Osteocyte (in vitro differentiated cells): ENCODE measurements at regions not wholly inside any gene's neighbourhood (a gene's known extent, or its start where the extent isn't known, plus 50 kb on each side); places are given as distances from the start of the nearest gene placed in this dataset.
"Not testable (repeated sequence)": the region's sequence is repeated elsewhere in the genome, so short reads cannot be mapped to it uniquely, and the experiment has no call there.

ENCODE experiments used
- DNase-seq: peaks from one replicate; pipeline ENCODE4 v3.0.0; 2021; ENCODE audit warnings: mixed read lengths; ENCODE audit not compliant: unreplicated experiment; ENCODE audit errors: extremely low spot score
- H3K27ac Mint-ChIP-seq: one replicate; pipeline ENCODE4 v1.8.0; 2021; ENCODE audit warnings: mild to moderate bottlenecking, mixed read lengths; ENCODE audit not compliant: unreplicated experiment
- H3K27me3 Mint-ChIP-seq: one replicate; pipeline ENCODE4 v1.8.0; 2021; ENCODE audit warnings: mixed read lengths; ENCODE audit not compliant: unreplicated experiment
- H3K36me3 Mint-ChIP-seq: one replicate; pipeline ENCODE4 v1.8.0; 2021; ENCODE audit warnings: mixed read lengths; ENCODE audit not compliant: unreplicated experiment
- H3K4me1 Mint-ChIP-seq: one replicate; pipeline ENCODE4 v1.8.0; 2021; ENCODE audit warnings: mixed read lengths; ENCODE audit not compliant: unreplicated experiment
- H3K4me3 Mint-ChIP-seq: one replicate; pipeline ENCODE4 v1.8.0; 2021; ENCODE audit warnings: mild to moderate bottlenecking, moderate library complexity, mixed read lengths; ENCODE audit not compliant: unreplicated experiment
- H3K9me3 Mint-ChIP-seq: one replicate; pipeline ENCODE4 v1.8.0; 2021; ENCODE audit warnings: mixed read lengths; ENCODE audit not compliant: unreplicated experiment
- CTCF ChIP-seq: fragments of 200-600 bp; sonication (generic); IDR thresholded peaks from 2 replicates; pipeline ENCODE4 v1.5.0; 2021; ENCODE audit warnings: antibody characterized with exemption, mild to moderate bottlenecking, moderate library complexity

DNA sequence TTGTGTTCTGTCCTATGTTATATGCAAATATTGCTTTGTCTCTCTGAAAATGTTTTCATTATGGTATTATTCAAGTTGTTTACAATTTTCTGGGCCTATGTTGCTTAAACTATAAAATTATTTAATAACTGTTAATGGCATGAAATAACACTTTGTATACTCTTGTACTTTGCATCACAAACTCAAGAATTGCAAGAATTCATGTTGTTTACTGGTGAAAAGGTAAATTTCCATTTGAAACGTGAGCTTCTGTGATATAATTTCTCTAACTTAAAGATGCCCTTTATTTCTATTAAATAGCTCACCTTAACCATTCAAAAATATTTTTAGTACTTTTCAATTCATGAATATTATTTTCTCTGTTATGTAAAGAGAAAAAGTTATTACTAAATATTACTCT lies 1504.2 kb downstream of the SUCLG1 start:
- no peak overlapping the region for H3K4me3 Mint-ChIP-seq
- TF ChIP-seq CTCF, result no peak
- no peaks in the 10 kb centered on the region for H3K9me3 Mint-ChIP-seq
- H3K36me3 Mint-ChIP-seq, result no peaks in the 10 kb centered on the region
- no peaks in the 10 kb centered on the region for H3K4me1 Mint-ChIP-seq
- no peak overlapping the region for H3K27ac Mint-ChIP-seq
- no peak for DNase-seq
- H3K27me3 Mint-ChIP-seq, result peaks cover 19% of the 10 kb centered on the region

- Mint-ChIP-seq H3K4me3 (no peak overlapping the region), H3K4me1 (no peaks in the 10 kb centered on the region), H3K9me3 (no peaks in the 10 kb centered on the region), H3K36me3 (no peaks in the 10 kb centered on the region), H3K27me3 (peaks cover 11% of the 10 kb centered on the region), H3K27ac (no peak overlapping the region)
- no peak for TF ChIP-seq CTCF
- DNase-seq, result no peak
Measured at GRCh38 chr2:82939211-82939610, 1519.9 kb downstream of the SUCLG1 start.

DNA sequence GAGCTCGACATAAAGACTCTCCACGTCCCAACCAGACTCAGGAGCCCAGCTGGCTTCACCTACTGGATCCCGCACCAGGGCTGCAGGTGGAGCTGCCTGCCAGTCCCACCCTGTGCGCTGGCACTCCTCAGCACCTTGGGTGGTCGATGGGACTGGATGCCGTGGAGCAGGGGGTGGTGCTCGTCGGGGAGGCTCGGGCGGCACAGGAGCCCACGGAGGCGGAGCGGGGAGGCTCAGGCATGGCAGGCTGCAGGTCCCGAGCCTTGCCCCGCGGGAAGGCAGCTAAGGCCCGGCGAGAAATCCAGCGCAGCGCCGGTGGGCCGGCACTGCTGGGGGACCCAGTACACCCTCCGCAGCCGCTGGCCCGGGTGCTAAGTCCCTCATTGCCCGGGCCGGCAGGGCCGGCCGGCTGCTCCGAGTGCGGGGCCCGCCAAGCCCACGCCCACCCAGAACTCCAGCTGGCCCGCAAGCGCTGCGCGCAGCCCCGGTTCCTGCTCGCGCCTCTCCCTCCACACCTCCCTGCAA lies 1520.7 kb downstream of the SUCLG1 start:
- not testable (repeated sequence) for H3K36me3 Mint-ChIP-seq, H3K9me3 Mint-ChIP-seq, H3K4me1 Mint-ChIP-seq, H3K27ac Mint-ChIP-seq, H3K4me3 Mint-ChIP-seq
- H3K27me3 Mint-ChIP-seq, result peaks cover 11% of the 10 kb centered on the region
- peak; percentile 78 for DNase-seq

GRCh38 chr2:82913566-82913965 lies 1545.5 kb downstream of the SUCLG1 start:
- TF ChIP-seq CTCF, result no peak
- H3K4me1 Mint-ChIP-seq, result no peaks in the 10 kb centered on the region

DNA sequence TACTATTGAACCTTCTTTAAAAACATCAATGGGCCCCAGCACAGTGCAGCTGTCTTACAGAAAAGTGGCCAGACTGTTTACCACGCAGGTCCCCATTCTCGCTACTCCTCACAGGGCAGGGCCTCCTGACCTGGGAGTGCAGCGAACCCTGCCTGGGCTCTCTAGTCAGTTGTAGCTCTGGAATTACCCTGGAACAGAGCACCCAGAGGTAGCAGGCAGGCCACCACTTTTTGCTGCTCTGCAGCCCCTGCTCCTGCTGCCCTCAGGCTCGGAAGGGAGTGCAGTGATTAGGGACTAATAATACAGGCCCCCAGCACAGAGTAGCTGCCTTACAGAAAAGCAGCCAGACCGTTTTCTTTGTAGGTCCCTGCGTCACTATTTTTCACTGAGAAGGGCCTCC lies 1563.0 kb downstream of the SUCLG1 start:
- DNase-seq, result no peak
- Mint-ChIP-seq H3K4me1 (no peaks in the 10 kb centered on the region), H3K9me3 (no peaks in the 10 kb centered on the region), H3K27ac (no peak overlapping the region), H3K27me3 (peaks cover 27% of the 10 kb centered on the region), H3K4me3 (no peak overlapping the region), H3K36me3 (no peaks in the 10 kb centered on the region)
- TF ChIP-seq CTCF, result no peak

More at GRCh38 chr2:82913566-82913965, 1545.5 kb downstream of the SUCLG1 start:
- Mint-ChIP-seq H3K4me3 (no peak overlapping the region), H3K36me3 (no peaks in the 10 kb centered on the region), H3K27ac (no peak overlapping the region), H3K9me3 (no peaks in the 10 kb centered on the region), H3K27me3 (peaks cover 11% of the 10 kb centered on the region)
- DNase-seq, result no peak

DNA sequence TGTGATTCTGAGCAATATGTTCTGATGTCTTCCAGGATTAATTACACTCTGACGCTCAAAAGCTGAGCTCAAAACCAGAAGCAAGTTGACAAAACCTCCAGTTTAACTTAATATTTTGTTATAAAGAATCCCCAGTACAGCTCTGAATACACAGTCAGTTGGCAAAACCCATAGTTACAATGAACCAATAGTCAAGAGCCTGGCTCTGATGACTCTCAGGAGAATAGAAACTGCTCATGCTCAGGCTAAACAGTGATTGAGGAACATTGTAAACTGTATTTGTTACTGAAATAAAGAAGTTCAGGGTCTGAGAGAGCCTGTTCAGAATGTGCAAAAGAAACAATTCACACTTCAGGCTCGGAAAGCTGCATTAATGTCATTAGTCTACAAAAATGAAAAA lies 1565.9 kb downstream of the SUCLG1 start:
- H3K27me3 Mint-ChIP-seq, result peaks cover 9% of the 10 kb centered on the region
- no peak overlapping the region for H3K27ac Mint-ChIP-seq
- no peaks in the 10 kb centered on the region for H3K36me3 Mint-ChIP-seq
- no peak for TF ChIP-seq CTCF
- H3K9me3 Mint-ChIP-seq, result no peaks in the 10 kb centered on the region
- H3K4me1 Mint-ChIP-seq, result no peaks in the 10 kb centered on the region
- DNase-seq, result no peak
- H3K4me3 Mint-ChIP-seq, result no peak overlapping the region
